Osteoblast (primary cell): ENCODE measurements at regions not wholly inside any gene's neighbourhood (a gene's known extent, or its start where the extent isn't known, plus 50 kb on each side); places are given as distances from the start of the nearest gene placed in this dataset.

ENCODE experiments used
- DNase-seq: peaks from one replicate; pipeline ENCODE4 v3.0.0; 2011; ENCODE audit warnings: low spot score, mixed read lengths; ENCODE audit not compliant: insufficient read length; ENCODE audit errors: missing footprints
- H2AFZ ChIP-seq: 2 replicates; pipeline ENCODE4 v1.6.0; 2011; ENCODE audit warnings: mild to moderate bottlenecking, low read length
- H3K27ac ChIP-seq: 2 replicates; pipeline ENCODE4 v1.5.1; 2011; ENCODE audit warnings: mild to moderate bottlenecking, low read depth, low read length, moderate library complexity
- H3K27me3 ChIP-seq: 2 replicates; pipeline ENCODE4 v1.6.0; 2012; ENCODE audit warnings: mild to moderate bottlenecking, control low read depth, inconsistent platforms, low read length, moderate library complexity; ENCODE audit not compliant: insufficient read depth
- H3K36me3 ChIP-seq: 2 replicates; pipeline ENCODE4 v1.5.1; 2011; ENCODE audit warnings: mild to moderate bottlenecking, low read length, control low read depth, moderate library complexity; ENCODE audit not compliant: insufficient read depth
- H3K4me1 ChIP-seq: 2 replicates; pipeline ENCODE4 v1.5.1; 2011; ENCODE audit warnings: mild to moderate bottlenecking, low read length, control low read depth, moderate library complexity; ENCODE audit not compliant: insufficient read depth
- H3K4me2 ChIP-seq: 2 replicates; pipeline ENCODE4 v1.6.0; 2011; ENCODE audit warnings: mild to moderate bottlenecking, low read length; ENCODE audit not compliant: insufficient read depth
- H3K4me3 ChIP-seq: fragments of 200-600 bp; sonication (generic); 3 replicates; pipeline ENCODE4 v1.5.1; 2012; ENCODE audit warnings: mild to moderate bottlenecking, low read length, inconsistent platforms; ENCODE audit not compliant: insufficient read depth
- H3K79me2 ChIP-seq: 2 replicates; pipeline ENCODE4 v1.6.0; 2012; ENCODE audit warnings: mild to moderate bottlenecking, low read length, control low read depth, inconsistent platforms; ENCODE audit not compliant: insufficient read depth
- H3K9me3 ChIP-seq: 2 replicates; pipeline ENCODE4 v1.5.1; 2011; ENCODE audit warnings: low read depth, low read length, control low read depth
- H4K20me1 ChIP-seq: 2 replicates; pipeline ENCODE4 v1.6.0; 2012; ENCODE audit warnings: mild to moderate bottlenecking, low read length, control low read depth; ENCODE audit not compliant: insufficient read depth
- TF ChIP-seq, protein P1 (sequence below): IDR thresholded peaks from 2 replicates; pipeline ENCODE4 v1.5.1; 2011; ENCODE audit warnings: mild to moderate bottlenecking, low read depth, low read length, moderate library complexity; ENCODE audit errors: extremely low read depth

DNA sequence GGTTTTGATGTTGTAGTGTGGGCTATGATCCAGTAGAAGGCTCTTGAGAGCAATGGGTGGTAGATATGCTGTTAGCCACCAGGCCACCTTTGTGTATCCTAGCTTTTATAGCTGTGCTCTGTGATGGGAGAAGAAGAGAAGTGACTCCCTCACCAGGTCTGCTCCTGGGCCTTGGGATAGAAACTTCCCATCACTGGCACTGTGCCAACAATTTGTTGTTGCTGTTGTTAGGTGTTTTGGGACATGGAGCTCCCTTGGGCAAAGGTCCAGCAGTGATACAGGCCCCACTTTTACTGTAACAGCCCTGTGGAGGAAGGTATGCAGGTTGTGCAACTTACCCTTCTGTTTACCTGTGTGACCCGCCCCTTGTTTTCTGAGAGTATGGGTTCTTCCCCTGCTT lies 570.9 kb upstream of the GRIN3A start:
- H3K79me2 ChIP-seq = no peaks in the 10 kb centered on the region

GRCh38 chr9:102295188-102295587 lies 556.7 kb upstream of the GRIN3A start:
- Histone ChIP-seq H3K27ac (no peak overlapping the region), H2AFZ (no peak overlapping the region), H3K4me3 (no peak overlapping the region), H4K20me1 (no peaks in the 10 kb centered on the region), H3K27me3 (no peaks in the 10 kb centered on the region), H3K36me3 (no peaks in the 10 kb centered on the region), H3K4me2 (no peak overlapping the region), H3K79me2 (no peaks in the 10 kb centered on the region), H3K4me1 (no peaks in the 10 kb centered on the region), H3K9me3 (no peaks in the 10 kb centered on the region)
- TF ChIP-seq, protein P1, sequence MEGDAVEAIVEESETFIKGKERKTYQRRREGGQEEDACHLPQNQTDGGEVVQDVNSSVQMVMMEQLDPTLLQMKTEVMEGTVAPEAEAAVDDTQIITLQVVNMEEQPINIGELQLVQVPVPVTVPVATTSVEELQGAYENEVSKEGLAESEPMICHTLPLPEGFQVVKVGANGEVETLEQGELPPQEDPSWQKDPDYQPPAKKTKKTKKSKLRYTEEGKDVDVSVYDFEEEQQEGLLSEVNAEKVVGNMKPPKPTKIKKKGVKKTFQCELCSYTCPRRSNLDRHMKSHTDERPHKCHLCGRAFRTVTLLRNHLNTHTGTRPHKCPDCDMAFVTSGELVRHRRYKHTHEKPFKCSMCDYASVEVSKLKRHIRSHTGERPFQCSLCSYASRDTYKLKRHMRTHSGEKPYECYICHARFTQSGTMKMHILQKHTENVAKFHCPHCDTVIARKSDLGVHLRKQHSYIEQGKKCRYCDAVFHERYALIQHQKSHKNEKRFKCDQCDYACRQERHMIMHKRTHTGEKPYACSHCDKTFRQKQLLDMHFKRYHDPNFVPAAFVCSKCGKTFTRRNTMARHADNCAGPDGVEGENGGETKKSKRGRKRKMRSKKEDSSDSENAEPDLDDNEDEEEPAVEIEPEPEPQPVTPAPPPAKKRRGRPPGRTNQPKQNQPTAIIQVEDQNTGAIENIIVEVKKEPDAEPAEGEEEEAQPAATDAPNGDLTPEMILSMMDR = no peak
- no peak for DNase-seq

More for the DNA sequence above, 570.9 kb upstream of the GRIN3A start:
- DNase-seq = no peak
- no peaks in the 10 kb centered on the region for H3K36me3 ChIP-seq
- no peak overlapping the region for H3K4me2 ChIP-seq
- TF ChIP-seq, protein P1 = no peak
- no peak overlapping the region for H3K27ac ChIP-seq
- no peaks in the 10 kb centered on the region for H4K20me1 ChIP-seq
- H3K9me3 ChIP-seq = no peaks in the 10 kb centered on the region
- H3K27me3 ChIP-seq = no peaks in the 10 kb centered on the region
- no peak overlapping the region for H2AFZ ChIP-seq
- H3K4me1 ChIP-seq = no peaks in the 10 kb centered on the region
- no peak overlapping the region for H3K4me3 ChIP-seq

DNA sequence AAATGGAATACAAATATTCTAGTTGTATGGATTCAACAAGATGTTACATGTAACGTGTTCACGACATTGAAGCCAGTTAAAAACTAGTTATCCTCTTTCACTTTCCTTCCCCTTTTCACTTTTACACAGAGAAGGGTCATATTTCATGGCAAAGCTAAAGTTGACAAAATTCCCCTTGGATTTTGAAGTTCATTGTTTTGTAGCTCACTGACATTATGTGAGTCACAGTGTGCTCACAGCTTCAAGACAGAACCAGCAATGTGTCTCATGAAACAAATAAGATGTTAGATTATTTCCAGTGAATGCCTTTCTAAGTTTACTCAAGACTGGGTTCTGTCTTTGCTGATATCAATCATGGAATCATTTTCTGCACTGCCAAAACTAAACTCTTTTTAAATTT lies 535.5 kb upstream of the GRIN3A start:
- no peak for DNase-seq

DNA sequence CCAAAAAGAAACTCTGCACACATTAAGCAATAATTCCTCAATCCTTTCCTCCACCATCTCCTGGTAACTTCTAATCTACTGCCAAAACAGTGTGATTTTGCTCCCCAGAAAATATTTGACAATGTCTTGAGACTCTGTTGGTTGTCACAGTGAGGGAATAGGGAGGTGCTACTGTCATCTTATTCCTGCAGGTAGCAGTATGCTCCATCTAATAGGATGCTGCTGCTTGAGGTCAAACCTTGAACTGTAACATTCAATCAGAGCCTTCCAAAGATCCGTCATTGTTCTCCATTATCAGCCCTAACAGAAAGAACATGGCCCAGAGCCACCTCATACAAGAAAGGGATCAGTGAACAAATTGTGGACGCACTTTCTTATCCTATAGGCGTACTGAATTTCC lies 514.7 kb upstream of the GRIN3A start:
- no peak for DNase-seq
- Histone ChIP-seq H3K27ac (no peak overlapping the region), H3K27me3 (no peaks in the 10 kb centered on the region), H3K9me3 (peaks cover 3% of the 10 kb centered on the region), H4K20me1 (no peaks in the 10 kb centered on the region), H3K4me1 (no peaks in the 10 kb centered on the region), H3K79me2 (no peaks in the 10 kb centered on the region), H3K4me3 (no peak overlapping the region), H2AFZ (no peak overlapping the region), H3K4me2 (no peak overlapping the region), H3K36me3 (no peaks in the 10 kb centered on the region)
- TF ChIP-seq, protein P1 = no peak

More for the DNA sequence above, 535.5 kb upstream of the GRIN3A start:
- Histone ChIP-seq H3K27ac (no peak overlapping the region), H3K4me3 (no peak overlapping the region), H3K9me3 (no peaks in the 10 kb centered on the region), H2AFZ (no peak overlapping the region), H3K79me2 (no peaks in the 10 kb centered on the region), H4K20me1 (no peaks in the 10 kb centered on the region), H3K4me1 (no peaks in the 10 kb centered on the region), H3K4me2 (no peak overlapping the region), H3K27me3 (no peaks in the 10 kb centered on the region), H3K36me3 (no peaks in the 10 kb centered on the region)
- TF ChIP-seq, protein P1 = no peak
